CD4-positive, alpha-beta T cell treated with Interleukin-17A for 4 hours (primary cell): ENCODE measurements at regions not wholly inside any gene's neighbourhood (a gene's known extent, or its start where the extent isn't known, plus 50 kb on each side); places are given as distances from the start of the nearest gene placed in this dataset.

Experiments used
- DNase-seq: peaks from one replicate; pipeline ENCODE4 v3.0.0-alpha.2; 2020; ENCODE audit warnings: mixed read lengths

GRCh38 chr9:115262477-115262876, 144.5 kb upstream of the TNC start:
- no peak for DNase-seq

- DNase-seq = no peak
Measured at GRCh38 chr9:115262952-115263351, 145.0 kb upstream of the TNC start.

GRCh38 chr9:115263371-115264075, 145.6 kb upstream of the TNC start:
- no peak for DNase-seq

GRCh38 chr9:115264313-115264712, 146.4 kb upstream of the TNC start:
- DNase-seq = no peak

- no peak for DNase-seq
Measured at GRCh38 chr9:115267790-115268189, 149.8 kb upstream of the TNC start.

- DNase-seq = no peak
Measured at GRCh38 chr9:115275753-115276152, 157.8 kb upstream of the TNC start.

GRCh38 chr9:115276621-115277020, 158.7 kb upstream of the TNC start:
- DNase-seq = no peak

- no peak for DNase-seq
Measured at GRCh38 chr9:115277301-115277700, 159.3 kb upstream of the TNC start.

- DNase-seq = no peak
Measured at GRCh38 chr9:115278326-115279035, 160.5 kb upstream of the TNC start.

- DNase-seq = no peak
Measured at GRCh38 chr9:115283395-115283794, 165.4 kb upstream of the TNC start.

GRCh38 chr9:115285836-115286235, 167.9 kb upstream of the TNC start:
- no peak for DNase-seq

GRCh38 chr9:115286411-115286810, 168.5 kb upstream of the TNC start:
- no peak for DNase-seq

- no peak for DNase-seq
Measured at GRCh38 chr9:115289757-115290208, 171.8 kb upstream of the TNC start.

- no peak for DNase-seq
Measured at GRCh38 chr9:115291841-115292240, 173.9 kb upstream of the TNC start.

- DNase-seq = no peak
Measured at GRCh38 chr9:115292584-115293279, 174.8 kb upstream of the TNC start.

GRCh38 chr9:115295734-115296133, 177.8 kb upstream of the TNC start:
- no peak for DNase-seq

GRCh38 chr9:115296831-115297565, 179.0 kb upstream of the TNC start:
- DNase-seq = no peak

- no peak for DNase-seq
Measured at GRCh38 chr9:115300116-115300515, 182.2 kb upstream of the TNC start.

GRCh38 chr9:115300874-115301273, 182.9 kb upstream of the TNC start:
- DNase-seq = no peak

- no peak for DNase-seq
Measured at GRCh38 chr9:115301581-115301980, 183.6 kb upstream of the TNC start.

- DNase-seq = no peak
Measured at GRCh38 chr9:115305543-115305942, 187.6 kb upstream of the TNC start.

GRCh38 chr9:115306865-115307264, 188.9 kb upstream of the TNC start:
- no peak for DNase-seq

- no peak for DNase-seq
Measured at GRCh38 chr9:115313545-115313944, 195.6 kb upstream of the TNC start.
